ENCODE measurements at regions not wholly inside any gene's neighbourhood (a gene's known extent, or its start where the extent isn't known, plus 50 kb on each side); places are given as distances from the start of the nearest gene placed in this dataset.

DNA sequence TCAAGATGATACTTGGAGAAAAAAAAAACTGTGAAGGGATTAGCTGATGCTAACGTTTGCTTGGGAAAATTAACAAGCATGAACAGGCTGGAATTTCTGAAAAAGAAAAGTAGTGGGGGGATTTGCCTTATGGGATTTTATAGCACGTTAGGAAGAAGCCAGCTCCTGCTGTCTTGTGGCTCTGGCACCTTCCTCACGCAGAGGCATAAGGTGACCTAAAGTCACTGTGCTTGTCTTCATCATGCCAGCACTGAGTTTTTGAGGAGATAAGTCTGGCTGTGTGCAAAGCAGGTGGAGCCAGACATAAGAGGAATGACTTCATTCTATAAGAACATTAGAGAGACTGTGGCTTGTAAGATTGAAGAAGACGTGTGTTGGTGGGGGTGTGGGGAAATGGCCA lies 94.4 kb upstream of the MAP1B start:
- TF ChIP-seq, protein P1, sequence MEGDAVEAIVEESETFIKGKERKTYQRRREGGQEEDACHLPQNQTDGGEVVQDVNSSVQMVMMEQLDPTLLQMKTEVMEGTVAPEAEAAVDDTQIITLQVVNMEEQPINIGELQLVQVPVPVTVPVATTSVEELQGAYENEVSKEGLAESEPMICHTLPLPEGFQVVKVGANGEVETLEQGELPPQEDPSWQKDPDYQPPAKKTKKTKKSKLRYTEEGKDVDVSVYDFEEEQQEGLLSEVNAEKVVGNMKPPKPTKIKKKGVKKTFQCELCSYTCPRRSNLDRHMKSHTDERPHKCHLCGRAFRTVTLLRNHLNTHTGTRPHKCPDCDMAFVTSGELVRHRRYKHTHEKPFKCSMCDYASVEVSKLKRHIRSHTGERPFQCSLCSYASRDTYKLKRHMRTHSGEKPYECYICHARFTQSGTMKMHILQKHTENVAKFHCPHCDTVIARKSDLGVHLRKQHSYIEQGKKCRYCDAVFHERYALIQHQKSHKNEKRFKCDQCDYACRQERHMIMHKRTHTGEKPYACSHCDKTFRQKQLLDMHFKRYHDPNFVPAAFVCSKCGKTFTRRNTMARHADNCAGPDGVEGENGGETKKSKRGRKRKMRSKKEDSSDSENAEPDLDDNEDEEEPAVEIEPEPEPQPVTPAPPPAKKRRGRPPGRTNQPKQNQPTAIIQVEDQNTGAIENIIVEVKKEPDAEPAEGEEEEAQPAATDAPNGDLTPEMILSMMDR (IDR thresholded peaks at IDR 0.05; ENCODE audit: insufficient read depth, low read depth, low read length), result no peak
- DNase-seq (ENCODE audit: low read depth), result no peak
- no peak overlapping the region for H3K4me3 ChIP-seq (ENCODE audit: low read depth, low read length)

DNA sequence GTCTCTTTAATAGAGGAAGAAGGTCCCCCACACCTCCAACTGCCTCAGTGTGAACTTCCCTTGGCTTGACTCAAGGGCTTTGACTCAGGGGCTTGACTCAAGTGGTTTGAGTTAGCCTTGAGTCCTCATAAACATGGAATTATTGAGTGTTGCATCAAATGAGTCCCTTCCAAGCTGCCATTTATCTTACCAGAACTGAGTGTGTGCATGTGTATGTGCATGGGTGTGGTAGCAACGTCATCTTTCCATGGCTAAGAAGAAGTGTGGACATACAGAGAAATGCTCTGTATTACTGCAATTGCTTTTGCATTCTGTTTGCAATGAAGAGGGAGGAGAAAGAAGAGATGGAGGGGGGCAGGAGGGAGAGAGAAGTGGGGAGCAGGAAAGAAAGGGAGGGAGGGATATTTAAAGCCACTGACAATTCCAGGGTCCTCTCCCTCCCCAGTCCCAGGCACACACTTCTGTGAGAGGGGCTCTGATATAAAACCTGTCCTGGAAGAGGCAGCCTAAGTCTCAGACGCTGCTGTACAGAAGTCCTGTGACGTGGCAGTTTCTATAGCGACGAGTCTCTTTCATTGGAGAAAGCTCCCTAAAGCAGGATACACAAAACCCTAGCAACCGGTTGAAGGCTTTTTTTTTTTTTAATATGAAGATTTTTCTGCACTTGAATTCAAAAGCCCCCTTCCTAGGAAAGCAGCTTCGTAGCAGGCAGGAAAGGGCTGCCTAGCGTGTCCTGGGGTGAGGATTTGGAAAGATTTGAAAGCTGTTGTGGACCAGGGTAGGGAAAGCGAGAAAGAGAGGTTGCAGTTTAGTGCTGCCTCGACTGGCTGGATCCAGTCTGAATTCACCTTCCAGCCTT lies 93.3 kb upstream of the MAP1B start:
- TF ChIP-seq, protein P1 (IDR thresholded peaks at IDR 0.05; ENCODE audit: insufficient read depth, low read depth, low read length), result no peak
- no peak overlapping the region for H3K4me3 ChIP-seq (ENCODE audit: low read depth, low read length)
- peak; percentile 27 for DNase-seq (ENCODE audit: low read depth)

DNA sequence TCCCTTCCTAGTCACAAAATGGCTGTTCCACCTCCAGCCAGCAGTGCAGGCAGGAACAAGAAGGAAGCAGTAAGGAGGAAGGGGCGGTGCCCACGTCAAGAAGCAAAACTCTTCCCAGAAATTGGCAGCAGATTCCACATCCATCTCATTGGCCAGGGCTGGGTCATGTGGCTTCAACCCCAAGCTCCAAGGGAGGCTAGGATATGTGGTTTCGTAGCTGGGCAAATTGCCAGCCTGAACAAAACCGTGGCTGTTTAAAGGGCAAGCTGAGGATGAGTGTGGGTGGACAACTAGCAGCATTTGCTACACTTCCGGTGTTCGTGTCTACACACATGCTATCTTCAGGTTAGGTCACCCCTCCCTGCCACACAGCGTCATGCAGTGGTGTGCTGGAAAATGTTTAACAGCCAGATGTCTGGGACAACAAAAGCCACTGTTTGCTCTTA lies 92.1 kb upstream of the MAP1B start:
- peak; percentile 54 for DNase-seq (ENCODE audit: low read depth)
- TF ChIP-seq, protein P1 (IDR thresholded peaks at IDR 0.05; ENCODE audit: insufficient read depth, low read depth, low read length), result no peak
- no peak overlapping the region for H3K4me3 ChIP-seq (ENCODE audit: low read depth, low read length)

DNA sequence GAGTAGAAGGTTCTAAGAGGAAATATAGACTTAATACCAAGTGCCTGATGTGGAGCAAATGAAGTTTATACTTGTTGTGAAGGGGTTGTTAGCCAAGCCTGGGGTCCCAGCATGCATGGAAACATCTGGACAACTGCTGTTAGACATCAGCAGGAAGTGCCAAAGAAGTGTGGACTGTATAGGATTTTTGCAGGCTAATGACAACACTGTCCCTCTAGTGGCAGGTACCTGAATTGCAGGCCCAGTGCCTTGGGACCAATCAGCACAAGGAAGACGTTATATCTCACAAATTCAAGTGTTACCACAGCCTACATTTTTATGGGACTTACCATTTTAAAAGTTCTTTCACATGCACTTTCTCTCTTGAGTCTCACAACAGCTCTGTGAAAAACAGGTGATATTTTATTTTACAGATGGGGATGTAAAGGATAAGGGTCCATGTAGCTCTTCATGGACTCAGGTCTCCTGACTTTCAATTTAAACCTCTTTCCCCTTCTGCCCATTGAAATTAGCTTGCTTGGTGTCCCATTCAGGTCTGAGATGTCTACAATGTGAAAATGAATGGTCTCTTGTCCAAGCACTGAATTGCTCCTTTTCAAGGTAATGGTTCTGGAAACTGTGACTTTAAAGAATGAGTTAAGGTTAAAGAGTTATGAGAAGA lies 89.0 kb upstream of the MAP1B start:
- TF ChIP-seq, protein P1 (IDR thresholded peaks at IDR 0.05; ENCODE audit: insufficient read depth, low read depth, low read length), result peak; percentile 97
- no peak overlapping the region for H3K4me3 ChIP-seq (ENCODE audit: low read depth, low read length)
- peak; percentile 66 for DNase-seq (ENCODE audit: low read depth)

DNA sequence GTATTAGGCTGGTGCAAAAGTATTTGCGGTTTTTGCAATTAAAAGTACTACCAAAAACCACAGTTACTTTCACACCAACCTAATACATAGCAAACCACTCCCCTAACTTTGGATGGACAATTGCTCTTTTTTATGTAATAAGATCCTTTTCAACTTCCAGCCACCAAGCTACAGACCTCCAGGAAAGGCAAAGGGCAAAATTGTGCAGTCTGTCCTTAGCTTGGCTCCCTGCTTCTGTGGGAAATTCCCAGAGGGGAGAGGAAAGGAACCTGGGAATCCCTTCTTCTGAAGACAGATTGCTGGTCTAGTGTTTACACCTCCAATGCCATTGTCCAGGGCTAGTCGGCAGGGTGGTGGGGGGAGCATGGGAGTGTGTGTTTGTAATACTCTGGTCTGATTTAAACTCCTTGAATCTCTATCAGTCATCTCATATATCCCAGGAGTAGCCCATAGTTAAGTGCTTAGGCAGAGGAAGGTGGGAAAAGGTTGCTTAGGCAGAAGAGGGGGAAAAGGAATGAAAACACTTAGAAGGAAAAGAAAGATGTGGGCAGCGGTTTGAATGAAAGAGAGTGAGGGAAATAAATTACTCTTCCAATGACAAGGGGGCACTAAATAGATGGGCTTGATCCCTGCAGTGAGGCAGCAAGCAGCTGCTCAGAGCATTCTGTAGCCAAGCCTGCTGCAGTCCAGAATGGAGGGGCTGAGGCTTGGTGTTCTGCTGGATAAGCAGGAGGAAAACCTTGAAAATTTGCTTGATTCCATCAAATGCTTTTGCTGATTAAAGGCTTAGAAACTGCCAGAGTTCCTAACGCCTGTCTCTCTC lies 86.9 kb upstream of the MAP1B start:
- TF ChIP-seq, protein P1 (IDR thresholded peaks at IDR 0.05; ENCODE audit: insufficient read depth, low read depth, low read length), result no peak
- H3K4me3 ChIP-seq (ENCODE audit: low read depth, low read length), result no peak overlapping the region
- DNase-seq (ENCODE audit: low read depth), result no peak

DNA sequence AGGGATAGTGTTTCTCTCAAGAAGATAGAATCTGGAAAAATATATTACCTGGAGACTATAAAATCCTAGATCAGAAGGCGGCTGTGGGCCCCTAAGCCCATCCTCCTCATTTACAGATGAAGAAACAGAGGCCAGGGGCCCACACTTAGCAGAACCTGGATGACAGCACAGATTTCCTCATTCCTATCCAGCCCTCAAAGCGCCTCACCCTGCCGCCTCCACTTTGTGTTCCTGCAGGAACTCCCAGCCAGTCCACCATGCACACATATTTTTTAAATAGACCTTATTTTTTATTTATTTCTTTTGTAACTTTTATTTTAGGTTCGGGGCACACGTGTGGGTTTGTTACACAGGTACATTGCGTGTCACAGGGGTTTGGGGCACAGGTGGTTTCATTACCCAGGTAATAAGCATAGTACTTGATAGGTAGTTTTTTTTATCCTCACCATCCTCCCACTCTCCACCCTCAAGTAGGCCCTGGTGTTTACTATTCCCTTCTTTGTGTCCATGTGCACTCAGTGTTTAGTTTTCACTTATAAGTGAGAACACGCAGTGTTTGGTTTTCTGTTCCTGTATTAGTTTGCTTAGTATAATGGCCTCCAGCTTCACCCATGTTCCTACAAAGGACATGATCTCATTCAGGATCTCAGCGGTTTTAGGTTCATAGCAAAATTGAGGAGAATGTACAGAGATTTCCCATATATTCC lies 85.5 kb upstream of the MAP1B start:
- H3K4me3 ChIP-seq (ENCODE audit: low read depth, low read length), result no peak overlapping the region
- no peak for DNase-seq (ENCODE audit: low read depth)
- TF ChIP-seq, protein P1 (IDR thresholded peaks at IDR 0.05; ENCODE audit: insufficient read depth, low read depth, low read length), result no peak
